Fibroblast of lung (primary cell): ENCODE measurements at regions not wholly inside any gene's neighbourhood (a gene's known extent, or its start where the extent isn't known, plus 50 kb on each side); places are given as distances from the start of the nearest gene placed in this dataset.

Experiments
- EZH2 ChIP-seq: IDR thresholded peaks from 2 replicates; pipeline ENCODE4 v1.5.1; 2012; ENCODE audit warnings: low read length, control low read depth, mild to moderate bottlenecking; ENCODE audit errors: missing control alignments
- TF ChIP-seq, protein P1 (sequence below), 2 donors: IDR thresholded peaks in 1 of 2; conservative IDR thresholded peaks in 1 of 2; 1 replicate in 1 of 2; 2 replicates in 1 of 2; pipeline ENCODE4 v1.5.1; 2011 to 2012; ENCODE audit warnings: low read length in 2 of 2, control low read depth in 1 of 2, inconsistent platforms in 1 of 2, low read depth in 1 of 2, mild to moderate bottlenecking in 1 of 2

DNA sequence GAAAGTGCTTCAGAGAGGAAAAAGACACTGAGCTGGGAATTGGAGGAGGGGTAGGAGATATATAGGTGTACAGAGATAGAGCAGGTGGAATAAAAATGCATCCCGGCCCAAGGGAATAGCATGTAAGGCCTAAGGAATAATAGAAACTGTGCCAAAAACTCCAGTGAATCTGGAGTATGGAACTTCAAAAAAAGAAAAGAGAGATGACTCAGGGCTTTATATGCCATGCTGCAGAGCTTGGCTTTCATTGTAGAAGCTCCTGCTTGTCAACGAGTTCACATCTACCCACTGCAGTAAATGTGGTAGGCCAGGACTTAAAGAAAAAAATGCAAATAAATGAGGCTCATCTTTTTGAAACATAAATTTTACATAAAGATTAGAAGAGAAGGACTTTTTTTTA is 131.8 kb downstream of the MREG start:
- TF ChIP-seq, protein P1, sequence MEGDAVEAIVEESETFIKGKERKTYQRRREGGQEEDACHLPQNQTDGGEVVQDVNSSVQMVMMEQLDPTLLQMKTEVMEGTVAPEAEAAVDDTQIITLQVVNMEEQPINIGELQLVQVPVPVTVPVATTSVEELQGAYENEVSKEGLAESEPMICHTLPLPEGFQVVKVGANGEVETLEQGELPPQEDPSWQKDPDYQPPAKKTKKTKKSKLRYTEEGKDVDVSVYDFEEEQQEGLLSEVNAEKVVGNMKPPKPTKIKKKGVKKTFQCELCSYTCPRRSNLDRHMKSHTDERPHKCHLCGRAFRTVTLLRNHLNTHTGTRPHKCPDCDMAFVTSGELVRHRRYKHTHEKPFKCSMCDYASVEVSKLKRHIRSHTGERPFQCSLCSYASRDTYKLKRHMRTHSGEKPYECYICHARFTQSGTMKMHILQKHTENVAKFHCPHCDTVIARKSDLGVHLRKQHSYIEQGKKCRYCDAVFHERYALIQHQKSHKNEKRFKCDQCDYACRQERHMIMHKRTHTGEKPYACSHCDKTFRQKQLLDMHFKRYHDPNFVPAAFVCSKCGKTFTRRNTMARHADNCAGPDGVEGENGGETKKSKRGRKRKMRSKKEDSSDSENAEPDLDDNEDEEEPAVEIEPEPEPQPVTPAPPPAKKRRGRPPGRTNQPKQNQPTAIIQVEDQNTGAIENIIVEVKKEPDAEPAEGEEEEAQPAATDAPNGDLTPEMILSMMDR (conservative IDR thresholded peaks at IDR 0.05 in 1 of 2, IDR thresholded peaks at IDR 0.05 in 1 of 2; ENCODE audit: low read depth in 1 of 2, low read length in 2 of 2) = no peak
- TF ChIP-seq EZH2 = no peak
